Stomach (tissue), 4 donors: ENCODE measurements at regions not wholly inside any gene's neighbourhood (a gene's known extent, or its start where the extent isn't known, plus 50 kb on each side); places are given as distances from the start of the nearest gene placed in this dataset.

ENCODE experiments used
- EP300 ChIP-seq: sonication (generic); formaldehyde crosslinking; IDR thresholded peaks from one replicate; pipeline ENCODE4 v1.6.1; 2017; ENCODE audit warnings: antibody characterized with exemption
- POLR2A ChIP-seq, 4 donors: fragments of 450-650 bp; IDR thresholded peaks; one replicate each; pipeline ENCODE4 v1.6.1; 2016; ENCODE audit warnings: antibody characterized with exemption in 4 of 4, control low read depth in 2 of 4, mild to moderate bottlenecking in 1 of 4, moderate library complexity in 1 of 4
- TF ChIP-seq, protein P1 (sequence below), 7 experiments: fragments of 450-650 bp in 4 of 7; fragments of 200-600 bp in 3 of 7; sonication (generic) in 3 of 7; IDR thresholded peaks; one replicate each; pipeline ENCODE4 v1.5.1; 2016 to 2019; ENCODE audit warnings: antibody characterized with exemption in 7 of 7, control low read depth in 2 of 7, mild to moderate bottlenecking in 1 of 7

DNA sequence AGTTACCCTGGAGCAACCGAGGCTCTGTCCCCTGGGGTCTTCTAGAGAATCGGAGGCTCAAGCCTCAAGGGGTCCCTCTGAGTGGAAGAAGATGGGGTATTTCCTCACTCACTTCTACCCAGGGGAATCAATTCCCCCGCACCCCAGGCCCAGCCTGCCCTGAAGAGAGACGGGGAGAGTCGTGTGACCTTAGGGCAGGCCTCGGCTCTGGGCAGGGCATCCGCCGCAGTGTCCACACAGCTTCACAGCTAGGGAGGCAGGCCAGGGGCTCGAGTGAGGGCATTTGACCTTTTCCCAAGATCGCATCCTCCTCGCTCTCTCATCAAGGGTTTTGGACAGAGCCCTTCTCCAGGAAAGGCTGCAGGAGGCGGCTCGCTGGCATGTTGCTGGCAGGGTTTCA is 57.9 kb upstream of the CNOT6 start:
- TF ChIP-seq POLR2A (IDR thresholded peaks at IDR 0.05) (no peak), EP300 (no peak)
- TF ChIP-seq, protein P1, sequence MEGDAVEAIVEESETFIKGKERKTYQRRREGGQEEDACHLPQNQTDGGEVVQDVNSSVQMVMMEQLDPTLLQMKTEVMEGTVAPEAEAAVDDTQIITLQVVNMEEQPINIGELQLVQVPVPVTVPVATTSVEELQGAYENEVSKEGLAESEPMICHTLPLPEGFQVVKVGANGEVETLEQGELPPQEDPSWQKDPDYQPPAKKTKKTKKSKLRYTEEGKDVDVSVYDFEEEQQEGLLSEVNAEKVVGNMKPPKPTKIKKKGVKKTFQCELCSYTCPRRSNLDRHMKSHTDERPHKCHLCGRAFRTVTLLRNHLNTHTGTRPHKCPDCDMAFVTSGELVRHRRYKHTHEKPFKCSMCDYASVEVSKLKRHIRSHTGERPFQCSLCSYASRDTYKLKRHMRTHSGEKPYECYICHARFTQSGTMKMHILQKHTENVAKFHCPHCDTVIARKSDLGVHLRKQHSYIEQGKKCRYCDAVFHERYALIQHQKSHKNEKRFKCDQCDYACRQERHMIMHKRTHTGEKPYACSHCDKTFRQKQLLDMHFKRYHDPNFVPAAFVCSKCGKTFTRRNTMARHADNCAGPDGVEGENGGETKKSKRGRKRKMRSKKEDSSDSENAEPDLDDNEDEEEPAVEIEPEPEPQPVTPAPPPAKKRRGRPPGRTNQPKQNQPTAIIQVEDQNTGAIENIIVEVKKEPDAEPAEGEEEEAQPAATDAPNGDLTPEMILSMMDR (IDR thresholded peaks at IDR 0.05) = no peak
